ENCODE measurements at regions not wholly inside any gene's neighbourhood (a gene's known extent, or its start where the extent isn't known, plus 50 kb on each side); places are given as distances from the start of the nearest gene placed in this dataset.

- TF ChIP-seq, protein P1, sequence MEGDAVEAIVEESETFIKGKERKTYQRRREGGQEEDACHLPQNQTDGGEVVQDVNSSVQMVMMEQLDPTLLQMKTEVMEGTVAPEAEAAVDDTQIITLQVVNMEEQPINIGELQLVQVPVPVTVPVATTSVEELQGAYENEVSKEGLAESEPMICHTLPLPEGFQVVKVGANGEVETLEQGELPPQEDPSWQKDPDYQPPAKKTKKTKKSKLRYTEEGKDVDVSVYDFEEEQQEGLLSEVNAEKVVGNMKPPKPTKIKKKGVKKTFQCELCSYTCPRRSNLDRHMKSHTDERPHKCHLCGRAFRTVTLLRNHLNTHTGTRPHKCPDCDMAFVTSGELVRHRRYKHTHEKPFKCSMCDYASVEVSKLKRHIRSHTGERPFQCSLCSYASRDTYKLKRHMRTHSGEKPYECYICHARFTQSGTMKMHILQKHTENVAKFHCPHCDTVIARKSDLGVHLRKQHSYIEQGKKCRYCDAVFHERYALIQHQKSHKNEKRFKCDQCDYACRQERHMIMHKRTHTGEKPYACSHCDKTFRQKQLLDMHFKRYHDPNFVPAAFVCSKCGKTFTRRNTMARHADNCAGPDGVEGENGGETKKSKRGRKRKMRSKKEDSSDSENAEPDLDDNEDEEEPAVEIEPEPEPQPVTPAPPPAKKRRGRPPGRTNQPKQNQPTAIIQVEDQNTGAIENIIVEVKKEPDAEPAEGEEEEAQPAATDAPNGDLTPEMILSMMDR (IDR thresholded peaks at IDR 0.05 in 4 of 5, conservative IDR thresholded peaks at IDR 0.05 in 1 of 5) = no peak
- TF ChIP-seq POLR2A (IDR thresholded peaks at IDR 0.05) = no peak
Measured at GRCh38 chr4:182190306-182190705, 52.9 kb upstream of the TENM3 start.

All from gastrocnemius medialis (tissue), 4 donors.